Glomerular endothelial cell (primary cell): ENCODE measurements at regions not wholly inside any gene's neighbourhood (a gene's known extent, or its start where the extent isn't known, plus 50 kb on each side); places are given as distances from the start of the nearest gene placed in this dataset.
"Not testable (repeated sequence)": the region's sequence is repeated elsewhere in the genome, so short reads cannot be mapped to it uniquely, and the experiment has no call there.

Experiments
- DNase-seq: peaks from one replicate; pipeline ENCODE4 v3.0.0-alpha.2; 2011; ENCODE audit warnings: low read depth, low spot score; ENCODE audit errors: extremely low read depth

GRCh38 chr3:72086042-72086742 lies 301.2 kb upstream of the PROK2 start:
- no peak for DNase-seq

- DNase-seq, result no peak
Measured at GRCh38 chr3:72085036-72085435, 300.1 kb upstream of the PROK2 start.

GRCh38 chr3:72082776-72083462 lies 298.0 kb upstream of the PROK2 start:
- no peak for DNase-seq

GRCh38 chr3:72082186-72082715 lies 297.3 kb upstream of the PROK2 start:
- no peak for DNase-seq

GRCh38 chr3:72081471-72082185 lies 296.7 kb upstream of the PROK2 start:
- DNase-seq, result no peak

- DNase-seq, result no peak
Measured at GRCh38 chr3:72080800-72081199, 295.9 kb upstream of the PROK2 start.

- DNase-seq, result no peak
Measured at GRCh38 chr3:72080095-72080494, 295.1 kb upstream of the PROK2 start.

GRCh38 chr3:72079369-72079872 lies 294.5 kb upstream of the PROK2 start:
- no peak for DNase-seq

GRCh38 chr3:72078676-72079368 lies 293.9 kb upstream of the PROK2 start:
- no peak for DNase-seq

GRCh38 chr3:72077473-72078259 lies 292.7 kb upstream of the PROK2 start:
- DNase-seq, result no peak

GRCh38 chr3:72075848-72076247 lies 290.9 kb upstream of the PROK2 start:
- not testable (repeated sequence) for DNase-seq

GRCh38 chr3:72071624-72072023 lies 286.7 kb upstream of the PROK2 start:
- DNase-seq, result no peak

GRCh38 chr3:72070005-72070404 lies 285.1 kb upstream of the PROK2 start:
- DNase-seq, result no peak

- DNase-seq, result no peak
Measured at GRCh38 chr3:72069543-72069942, 284.6 kb upstream of the PROK2 start.

GRCh38 chr3:72068621-72069020 lies 283.7 kb upstream of the PROK2 start:
- DNase-seq, result no peak

- no peak for DNase-seq
Measured at GRCh38 chr3:72067721-72068120, 282.8 kb upstream of the PROK2 start.

- no peak for DNase-seq
Measured at GRCh38 chr3:72065872-72066641, 281.1 kb upstream of the PROK2 start.

GRCh38 chr3:72065236-72065635 lies 280.3 kb upstream of the PROK2 start:
- DNase-seq, result no peak

- DNase-seq, result not testable (repeated sequence)
Measured at GRCh38 chr3:72064727-72065126, 279.8 kb upstream of the PROK2 start.
